GM03348 (cell line): ENCODE measurements at regions not wholly inside any gene's neighbourhood (a gene's known extent, or its start where the extent isn't known, plus 50 kb on each side); places are given as distances from the start of the nearest gene placed in this dataset.
"Not testable (repeated sequence)": the region's sequence is repeated elsewhere in the genome, so short reads cannot be mapped to it uniquely, and the experiment has no call there.

Source experiments
- DNase-seq: peaks from one replicate; pipeline ENCODE4 v3.0.0; 2012; ENCODE audit warnings: low spot score

GRCh38 chr16:73113336-73113735 is 65.4 kb upstream of the ZFHX3 start:
- DNase-seq = peak; percentile 80

- DNase-seq = no peak
These were observed 60.5 kb upstream of the ZFHX3 start for GRCh38 chr16:73108195-73108963.

GRCh38 chr16:73107371-73107770 is 59.4 kb upstream of the ZFHX3 start:
- DNase-seq = no peak

GRCh38 chr16:73106329-73107034 is 58.6 kb upstream of the ZFHX3 start:
- DNase-seq = no peak

- DNase-seq = no peak
These were observed 53.6 kb upstream of the ZFHX3 start for GRCh38 chr16:73101568-73101967.

- not testable (repeated sequence) for DNase-seq
These were observed 51.7 kb upstream of the ZFHX3 start for GRCh38 chr16:73099601-73100000.
